NCI-H2196 treated with DMSO at 0.1 percent for 48 hours (cell line): ENCODE measurements at regions not wholly inside any gene's neighbourhood (a gene's known extent, or its start where the extent isn't known, plus 50 kb on each side); places are given as distances from the start of the nearest gene placed in this dataset.

Experiments
- DNase-seq: peaks from one replicate; lab custom pipeline; 2025; ENCODE audit not compliant: unreplicated experiment; lab: John Stamatoyannopoulos, UW

DNA sequence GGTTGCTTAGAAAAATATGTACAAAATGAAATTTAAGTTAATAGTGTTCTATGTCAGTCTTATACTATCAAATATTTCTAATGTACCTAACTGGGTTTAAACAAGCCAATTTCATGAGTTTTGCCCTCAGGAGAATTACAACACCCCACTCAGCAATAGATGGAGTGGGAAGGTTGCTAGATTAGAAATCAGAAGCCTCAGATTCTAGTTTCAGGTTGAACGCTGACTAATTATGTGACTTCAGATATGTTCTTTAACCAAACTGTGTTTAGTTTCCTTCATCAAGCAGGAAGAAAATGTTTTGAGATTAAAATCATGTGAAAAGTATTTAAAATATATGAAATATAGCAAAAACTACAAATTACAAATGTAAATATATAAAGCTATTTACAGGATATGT, 133.8 kb upstream of the KCNH7 start:
- no peak for DNase-seq

DNA sequence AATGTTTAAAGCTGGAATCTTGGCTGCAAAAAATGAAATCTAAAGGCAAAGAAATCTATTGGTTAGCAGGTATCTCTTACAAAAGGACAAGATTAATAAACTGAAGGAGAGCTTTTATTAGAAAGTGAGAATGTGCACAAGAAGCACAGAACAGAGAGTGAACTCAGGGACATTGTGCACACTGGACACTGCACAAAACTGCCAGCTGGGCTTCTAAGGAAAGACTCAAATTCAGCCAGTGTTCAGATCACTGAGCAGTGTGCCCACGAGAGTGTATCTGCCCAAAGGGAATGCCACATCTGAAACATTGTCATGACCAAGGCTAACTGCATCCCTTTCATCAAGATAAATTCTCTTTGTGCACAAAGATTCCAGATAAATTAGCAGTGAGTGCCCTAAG, 129.7 kb upstream of the KCNH7 start:
- no peak for DNase-seq

DNA sequence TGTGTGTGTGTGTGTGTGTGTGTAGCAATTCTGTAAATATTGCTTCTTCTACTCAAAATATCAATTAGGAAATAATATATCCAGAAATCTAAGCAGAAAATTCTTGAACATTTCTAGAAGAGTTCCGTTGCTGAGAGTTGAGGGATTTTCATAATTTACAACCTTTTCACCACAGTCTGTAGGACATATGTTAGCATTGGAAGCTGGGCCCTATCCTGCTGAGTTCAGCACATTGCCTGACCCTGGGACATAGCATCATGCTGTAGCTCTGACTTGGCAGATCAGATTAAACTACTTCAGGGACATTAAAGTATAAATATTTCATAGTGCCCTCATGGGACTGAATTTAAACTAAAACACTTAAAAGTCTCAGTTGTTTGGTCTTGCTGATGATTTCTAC, 129.2 kb upstream of the KCNH7 start:
- no peak for DNase-seq

GRCh38 chr2:162967147-162967546, 128.6 kb upstream of the KCNH7 start:
- DNase-seq, result no peak

DNA sequence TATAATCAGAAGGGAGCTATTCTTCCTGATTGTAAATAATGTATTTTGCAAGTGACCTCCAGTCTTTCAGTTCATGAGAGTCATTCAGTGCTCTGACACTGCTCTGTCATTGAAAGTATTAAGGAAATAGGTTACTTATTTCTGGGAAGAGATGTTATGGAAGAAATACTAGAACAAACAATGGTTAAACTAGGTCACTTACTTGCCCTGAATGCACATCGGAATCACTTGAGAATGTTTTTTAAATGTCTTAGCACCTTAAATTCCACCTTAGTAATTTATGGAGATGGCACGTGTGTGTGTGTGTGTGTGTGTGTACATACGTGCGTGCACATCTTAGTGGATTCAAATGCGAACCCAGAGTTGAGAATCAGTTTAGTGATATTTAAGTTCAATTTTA, 126.6 kb upstream of the KCNH7 start:
- no peak for DNase-seq

- DNase-seq, result no peak
Measured at GRCh38 chr2:162964513-162964912, 125.9 kb upstream of the KCNH7 start.

- DNase-seq, result no peak
Measured at GRCh38 chr2:162963156-162963555, 124.6 kb upstream of the KCNH7 start.

- DNase-seq, result no peak
Measured at GRCh38 chr2:162945785-162946184, 107.2 kb upstream of the KCNH7 start.

GRCh38 chr2:162938387-162938786, 99.8 kb upstream of the KCNH7 start:
- DNase-seq, result no peak

GRCh38 chr2:162934191-162934590, 95.6 kb upstream of the KCNH7 start:
- no peak for DNase-seq

GRCh38 chr2:162932416-162932815, 93.8 kb upstream of the KCNH7 start:
- DNase-seq, result no peak

DNA sequence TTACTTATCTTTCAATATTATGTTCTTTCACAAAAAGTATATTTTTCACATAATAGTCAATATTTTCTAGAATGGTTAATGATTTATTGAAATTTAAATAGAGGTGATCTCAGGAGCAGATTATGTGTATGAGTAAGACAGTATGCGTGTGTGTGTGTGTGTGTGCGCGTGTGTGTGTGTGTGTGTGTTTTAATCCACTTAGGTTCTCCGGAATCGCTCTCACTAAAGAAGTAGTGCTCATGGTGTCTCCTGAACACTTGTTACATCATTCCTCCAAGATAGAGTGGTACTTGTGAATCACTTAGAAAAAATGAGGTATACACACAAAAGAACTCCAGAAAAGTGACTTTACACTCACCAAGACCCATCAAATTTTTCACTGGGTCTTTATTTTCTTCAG, 91.0 kb upstream of the KCNH7 start:
- DNase-seq, result no peak

- no peak for DNase-seq
Measured at GRCh38 chr2:162928356-162928755, 89.8 kb upstream of the KCNH7 start.

DNA sequence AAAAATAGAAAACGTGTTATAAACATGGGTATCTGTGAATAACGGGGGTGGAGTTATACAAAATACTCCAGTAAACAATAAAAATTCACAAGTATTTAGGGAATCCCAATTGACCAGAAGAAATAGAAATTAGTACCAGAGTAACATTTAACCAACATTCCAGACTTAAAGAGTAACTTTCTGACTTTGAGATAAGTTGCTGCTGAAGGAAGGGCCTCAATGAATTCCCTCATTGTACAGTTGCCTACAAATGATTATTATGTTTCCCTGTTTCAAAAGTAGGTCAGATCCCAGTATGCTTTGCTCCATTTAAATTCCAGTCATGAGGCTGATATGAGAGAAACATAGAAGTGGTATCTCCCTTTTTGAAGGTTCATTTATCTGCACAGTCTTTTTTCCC, 88.3 kb upstream of the KCNH7 start:
- DNase-seq, result no peak

DNA sequence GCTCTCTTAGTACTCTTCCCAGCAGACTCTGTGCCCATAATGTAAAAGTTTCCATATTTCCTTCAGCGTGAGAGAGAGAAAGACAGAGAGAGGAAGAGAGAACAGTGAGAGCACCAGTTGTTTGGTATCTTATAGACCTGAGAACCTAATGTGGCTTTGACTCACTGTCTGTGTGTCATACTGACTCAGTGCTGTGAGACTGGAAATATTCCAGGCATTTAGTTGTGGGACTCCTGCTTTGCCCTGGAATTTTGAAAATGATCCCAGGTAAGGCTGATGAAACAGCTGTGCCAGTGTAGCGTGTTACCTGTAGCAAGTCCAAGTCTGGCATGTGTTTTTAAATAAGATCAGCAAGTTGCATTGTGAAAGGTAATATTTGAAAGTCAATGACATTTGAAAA, 87.9 kb upstream of the KCNH7 start:
- DNase-seq, result no peak

GRCh38 chr2:162925595-162925994, 87.0 kb upstream of the KCNH7 start:
- no peak for DNase-seq

- DNase-seq, result no peak
Measured at GRCh38 chr2:162919111-162919510, 80.5 kb upstream of the KCNH7 start.

DNA sequence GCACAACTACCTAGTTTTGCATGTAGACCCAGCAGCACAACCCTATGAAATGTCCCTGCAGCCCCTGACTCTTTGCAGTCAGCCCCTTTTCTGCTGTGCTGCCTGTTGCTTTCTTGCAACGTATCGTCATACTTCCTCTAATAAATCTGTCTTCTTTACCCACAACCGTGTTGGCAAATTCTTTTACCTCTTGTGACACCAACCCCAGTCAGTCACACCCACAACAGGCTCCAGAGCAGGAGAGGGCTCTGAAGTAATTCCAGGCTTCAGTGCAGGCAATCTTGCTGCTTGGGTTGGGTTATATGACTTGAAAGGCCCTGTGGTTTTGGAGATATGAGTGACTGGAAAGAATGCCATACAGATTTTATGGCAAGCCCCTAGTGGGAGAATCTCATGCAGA, 79.1 kb upstream of the KCNH7 start:
- DNase-seq, result no peak

- DNase-seq, result no peak
Measured at GRCh38 chr2:162916286-162916801, 77.8 kb upstream of the KCNH7 start.

- DNase-seq, result no peak
Measured at GRCh38 chr2:162915858-162916257, 77.3 kb upstream of the KCNH7 start.

DNA sequence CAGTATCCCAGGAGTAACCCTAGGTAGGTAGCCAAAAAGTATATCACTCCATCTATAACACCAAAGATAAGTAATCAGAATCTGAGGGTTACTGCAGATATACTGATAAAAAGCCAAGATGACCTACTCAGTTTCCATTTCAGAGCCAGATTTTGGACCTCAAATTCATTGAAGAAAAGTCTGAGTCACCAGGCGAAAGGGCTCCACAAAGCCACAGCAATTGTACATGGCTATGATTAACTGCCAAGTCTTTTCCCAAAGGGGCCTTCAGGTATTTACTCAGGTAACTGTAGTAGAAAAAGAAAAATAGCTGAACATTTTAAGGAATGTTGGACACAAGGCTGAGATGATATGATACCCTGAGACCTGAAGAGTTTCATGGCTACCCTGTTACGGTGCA, 75.6 kb upstream of the KCNH7 start:
- DNase-seq, result no peak

- DNase-seq, result no peak
Measured at GRCh38 chr2:162912787-162913186, 74.2 kb upstream of the KCNH7 start.

DNA sequence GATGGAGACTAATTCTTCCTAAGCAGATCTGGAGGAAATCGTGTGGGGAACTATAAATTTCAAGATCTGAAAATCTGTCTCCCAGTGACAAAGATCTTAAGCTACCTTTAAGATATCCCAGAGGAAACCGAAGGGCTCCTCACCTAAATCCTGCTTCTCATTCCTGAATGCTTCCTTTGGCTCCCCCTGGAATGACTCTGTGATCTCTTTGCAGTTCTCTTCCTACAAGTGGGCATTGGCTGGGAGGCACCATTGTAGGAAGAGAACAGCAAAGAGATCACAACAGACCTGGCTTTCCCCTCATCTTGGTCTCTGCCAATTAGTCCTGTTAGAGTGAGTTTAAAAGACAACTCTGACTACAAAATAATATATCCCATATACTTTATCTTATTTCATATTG, 70.0 kb upstream of the KCNH7 start:
- no peak for DNase-seq
